Fibroblast of skin of right biceps (primary cell): ENCODE measurements at regions not wholly inside any gene's neighbourhood (a gene's known extent, or its start where the extent isn't known, plus 50 kb on each side); places are given as distances from the start of the nearest gene placed in this dataset.

Experiments used
- DNase-seq: peaks from one replicate; pipeline ENCODE4 v3.0.0-alpha.2; 2013

DNA sequence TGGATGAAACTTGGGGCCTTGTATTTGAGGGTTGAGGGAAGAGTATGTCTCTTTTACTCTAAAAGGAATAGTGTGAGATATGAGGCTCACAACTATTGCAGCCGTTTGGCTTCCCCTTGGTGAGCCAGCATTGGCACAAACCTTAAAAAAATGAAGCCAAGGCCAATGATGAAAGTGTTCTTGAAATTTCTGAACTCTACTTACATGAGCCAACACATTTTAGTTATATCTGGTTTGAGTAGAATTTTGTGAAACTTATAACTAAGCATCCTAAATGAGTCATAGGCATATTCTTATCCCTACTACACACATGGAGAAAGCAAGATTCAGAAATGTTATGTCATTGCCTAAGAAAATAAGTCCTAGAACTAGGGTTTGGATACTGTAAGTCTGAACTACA lies 55.3 kb upstream of the ACSS3 start:
- peak; percentile 4 for DNase-seq

- no peak for DNase-seq
Measured at GRCh38 chr12:81021834-81022233, 56.0 kb upstream of the ACSS3 start.

DNA sequence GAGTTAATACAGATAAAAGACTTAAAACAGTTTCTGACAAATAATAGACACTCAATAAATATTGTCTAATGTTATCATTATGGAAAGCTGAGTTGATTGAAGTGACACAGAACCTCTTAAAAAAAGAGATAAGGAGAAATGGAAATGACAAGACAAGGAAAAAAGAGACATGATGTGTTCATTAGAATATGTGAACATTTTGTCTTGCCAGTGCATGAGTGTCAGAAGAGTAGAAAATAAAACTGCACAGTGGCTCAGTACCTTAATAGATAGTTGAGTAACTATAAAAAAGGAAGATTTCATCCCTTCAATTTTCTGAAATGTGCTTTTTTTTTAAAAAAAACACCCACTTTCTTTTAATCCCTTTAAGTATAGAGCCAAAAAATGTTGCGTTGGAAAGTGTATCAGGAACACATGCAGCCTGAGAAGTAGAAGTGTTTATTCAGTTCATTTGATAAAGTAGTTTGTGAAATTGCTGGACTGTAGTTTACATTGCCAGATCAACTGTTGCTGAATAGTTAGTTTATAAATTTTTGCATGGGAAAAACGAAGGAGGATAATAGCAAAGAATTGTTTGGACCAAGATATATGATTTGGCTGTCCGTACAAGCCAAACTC lies 56.6 kb upstream of the ACSS3 start:
- no peak for DNase-seq

DNA sequence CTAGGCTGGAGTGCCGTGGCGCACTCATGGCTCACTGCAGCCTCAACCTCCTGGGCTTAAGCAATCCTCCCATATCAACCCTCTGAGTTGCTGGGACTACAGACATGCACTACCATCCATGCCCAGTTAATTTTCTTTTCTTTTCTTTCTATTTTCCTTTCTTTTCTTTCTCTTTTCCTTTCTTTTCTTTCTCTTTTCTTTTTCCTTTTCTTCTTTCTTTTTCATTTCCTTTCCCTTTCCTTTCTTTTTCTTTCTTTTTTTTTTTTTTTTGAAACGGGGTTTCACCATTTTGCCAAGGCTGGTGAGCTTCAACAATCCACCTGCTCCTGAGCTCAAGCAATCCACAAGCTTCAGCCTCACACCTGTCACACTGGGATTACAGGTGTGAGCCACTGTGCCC lies 60.1 kb upstream of the ACSS3 start:
- DNase-seq: no peak

DNA sequence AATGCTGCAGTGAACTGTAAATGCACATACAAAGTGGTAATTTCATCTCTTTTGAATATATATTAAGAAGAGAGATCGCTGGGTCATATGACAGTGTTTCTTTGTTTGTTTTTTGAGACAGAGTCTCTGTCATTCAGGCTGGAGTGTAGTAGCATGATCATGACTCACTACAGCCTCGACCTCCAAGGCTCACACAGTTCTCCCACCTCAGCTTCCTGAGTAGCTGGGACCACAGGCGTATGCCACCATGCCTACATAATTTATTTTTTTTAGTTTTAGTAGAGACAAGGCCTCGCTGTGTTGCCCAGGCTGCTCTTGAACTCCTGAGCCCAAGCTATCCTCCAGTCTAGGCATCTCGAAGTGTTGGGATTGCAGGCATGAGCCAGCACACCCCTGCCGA lies 62.4 kb upstream of the ACSS3 start:
- no peak for DNase-seq

GRCh38 chr12:81010641-81011040 lies 67.2 kb upstream of the ACSS3 start:
- DNase-seq: no peak

- no peak for DNase-seq
Measured at GRCh38 chr12:81005606-81006005, 67.9 kb upstream of the LIN7A start.

- no peak for DNase-seq
Measured at GRCh38 chr12:81000831-81001230, 63.1 kb upstream of the LIN7A start.

DNA sequence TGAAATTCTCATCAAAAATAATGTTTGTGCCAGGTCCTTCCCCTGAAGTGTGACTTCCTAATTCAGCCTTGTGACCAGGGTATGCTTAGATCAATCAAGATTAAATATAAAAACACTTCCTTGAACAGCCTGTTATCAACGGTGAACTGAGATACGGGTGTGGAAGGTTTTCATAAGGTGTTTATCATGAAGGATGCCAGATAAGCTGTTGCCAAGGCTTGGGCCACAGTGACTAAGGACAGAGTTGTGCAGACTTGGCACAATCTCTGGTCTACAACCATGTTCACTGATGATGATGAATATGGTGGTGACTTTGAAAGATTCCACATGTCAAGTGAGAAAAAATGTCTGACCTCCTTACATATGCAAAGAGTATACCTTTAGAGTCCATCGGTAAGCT lies 51.3 kb upstream of the LIN7A start:
- no peak for DNase-seq
